ENCODE measurements at regions not wholly inside any gene's neighbourhood (a gene's known extent, or its start where the extent isn't known, plus 50 kb on each side); places are given as distances from the start of the nearest gene placed in this dataset.
A peak's percentile ranks its signal among the peaks of the same experiment; 100 is the strongest.

- H4K20me1 ChIP-seq (ENCODE audit: insufficient read depth, low read length, poor library complexity, severe bottlenecking): no peaks in the 10 kb centered on the region
- no peaks in the 10 kb centered on the region for H3K4me1 ChIP-seq (ENCODE audit: insufficient read depth, low read length, poor library complexity, severe bottlenecking)
- H3K9me3 ChIP-seq (ENCODE audit: insufficient read depth, low read depth, low read length): no peaks in the 10 kb centered on the region
- no peaks in the 10 kb centered on the region for H3K27me3 ChIP-seq (ENCODE audit: insufficient read depth, low read length, poor library complexity, severe bottlenecking)
- H2AFZ ChIP-seq (ENCODE audit: low read length): no peak overlapping the region
- no peaks in the 10 kb centered on the region for H3K36me3 ChIP-seq (ENCODE audit: insufficient read depth, low read length)
- H3K4me2 ChIP-seq (ENCODE audit: low read depth, low read length, poor library complexity, severe bottlenecking): no peak overlapping the region
- no peaks in the 10 kb centered on the region for H3K79me2 ChIP-seq (ENCODE audit: insufficient read depth, low read length)
- H3F3A ChIP-seq (ENCODE audit: low read depth): no peaks in the 10 kb centered on the region
- no peaks in the 10 kb centered on the region for H3K9me2 ChIP-seq (replicated peaks; ENCODE audit: low read depth, low read length)
- no peak overlapping the region for H3K4me3 ChIP-seq (ENCODE audit: low read length, poor library complexity, severe bottlenecking)
- TF ChIP-seq CTCF (conservative IDR thresholded peaks at IDR 0.05; ENCODE audit: low read length) (no peak), EZH2phosphoT487 (IDR thresholded peaks at IDR 0.05; ENCODE audit: borderline replicate concordance) (no peak)
- no peak overlapping the region for H3K9ac ChIP-seq (ENCODE audit: low read depth, low read length, poor library complexity, severe bottlenecking)
Measured at GRCh38 chr10:121069061-121069850, 218.1 kb downstream of the WDR11 start.

- Histone ChIP-seq H3K9me3 (ENCODE audit: insufficient read depth, low read depth, low read length) (no peaks in the 10 kb centered on the region), H3K36me3 (ENCODE audit: insufficient read depth, low read length) (no peaks in the 10 kb centered on the region), H3K9ac (ENCODE audit: low read depth, low read length, poor library complexity, severe bottlenecking) (no peak overlapping the region), H3K9me2 (replicated peaks; ENCODE audit: low read depth, low read length) (no peaks in the 10 kb centered on the region), H2AFZ (ENCODE audit: low read length) (no peak overlapping the region), H3K27me3 (ENCODE audit: insufficient read depth, low read length, poor library complexity, severe bottlenecking) (no peaks in the 10 kb centered on the region), H3F3A (ENCODE audit: low read depth) (no peaks in the 10 kb centered on the region), H3K4me1 (ENCODE audit: insufficient read depth, low read length, poor library complexity, severe bottlenecking) (no peaks in the 10 kb centered on the region), H3K79me2 (ENCODE audit: insufficient read depth, low read length) (no peaks in the 10 kb centered on the region), H3K4me3 (ENCODE audit: low read length, poor library complexity, severe bottlenecking) (no peak overlapping the region), H4K20me1 (ENCODE audit: insufficient read depth, low read length, poor library complexity, severe bottlenecking) (no peaks in the 10 kb centered on the region), H3K4me2 (ENCODE audit: low read depth, low read length, poor library complexity, severe bottlenecking) (no peak overlapping the region)
- TF ChIP-seq EZH2phosphoT487 (IDR thresholded peaks at IDR 0.05; ENCODE audit: borderline replicate concordance) (no peak), CTCF (conservative IDR thresholded peaks at IDR 0.05; ENCODE audit: low read length) (peak; percentile 53)
Measured at GRCh38 chr10:121070275-121071070, 219.3 kb downstream of the WDR11 start.

- no peaks in the 10 kb centered on the region for H3K36me3 ChIP-seq (ENCODE audit: insufficient read depth, low read length)
- no peaks in the 10 kb centered on the region for H3K27me3 ChIP-seq (ENCODE audit: insufficient read depth, low read length, poor library complexity, severe bottlenecking)
- no peaks in the 10 kb centered on the region for H3K79me2 ChIP-seq (ENCODE audit: insufficient read depth, low read length)
- TF ChIP-seq EZH2phosphoT487 (IDR thresholded peaks at IDR 0.05; ENCODE audit: borderline replicate concordance): no peak
- TF ChIP-seq CTCF (conservative IDR thresholded peaks at IDR 0.05; ENCODE audit: low read length): no peak
- H3K9me2 ChIP-seq (replicated peaks; ENCODE audit: low read depth, low read length): no peaks in the 10 kb centered on the region
- H3K9ac ChIP-seq (ENCODE audit: low read depth, low read length, poor library complexity, severe bottlenecking): no peak overlapping the region
- H3K4me3 ChIP-seq (ENCODE audit: low read length, poor library complexity, severe bottlenecking): no peak overlapping the region
- no peak overlapping the region for H3K4me2 ChIP-seq (ENCODE audit: low read depth, low read length, poor library complexity, severe bottlenecking)
- no peaks in the 10 kb centered on the region for H3F3A ChIP-seq (ENCODE audit: low read depth)
- no peaks in the 10 kb centered on the region for H3K9me3 ChIP-seq (ENCODE audit: insufficient read depth, low read depth, low read length)
- no peaks in the 10 kb centered on the region for H3K4me1 ChIP-seq (ENCODE audit: insufficient read depth, low read length, poor library complexity, severe bottlenecking)
- H4K20me1 ChIP-seq (ENCODE audit: insufficient read depth, low read length, poor library complexity, severe bottlenecking): no peaks in the 10 kb centered on the region
- no peak overlapping the region for H2AFZ ChIP-seq (ENCODE audit: low read length)
Measured at GRCh38 chr10:121071901-121072300, 220.7 kb downstream of the WDR11 start.
